Parathyroid adenoma (tissue), 2 donors: ENCODE measurements at regions not wholly inside any gene's neighbourhood (a gene's known extent, or its start where the extent isn't known, plus 50 kb on each side); places are given as distances from the start of the nearest gene placed in this dataset.

Experiments used
- H2AFZ ChIP-seq: fragments of 300-600 bp; sonication (generic); one replicate; pipeline ENCODE4 v1.7.0; 2017; ENCODE audit warnings: antibody characterized with exemption, mild to moderate bottlenecking
- H3K27ac ChIP-seq: fragments of 300-600 bp; sonication (generic); one replicate; pipeline ENCODE4 v1.7.0; 2017
- H3K27me3 ChIP-seq: fragments of 300-600 bp; sonication (generic); one replicate; pipeline ENCODE4 v1.7.0; 2017; ENCODE audit warnings: low read length; ENCODE audit not compliant: control insufficient read depth, insufficient read depth
- H3K36me3 ChIP-seq: fragments of 300-600 bp; sonication (generic); one replicate; pipeline ENCODE4 v1.7.0; 2017; ENCODE audit warnings: low read length; ENCODE audit not compliant: control insufficient read depth, insufficient read depth
- H3K4me1 ChIP-seq: fragments of 300-600 bp; sonication (generic); one replicate; pipeline ENCODE4 v1.7.0; 2017; ENCODE audit warnings: control low read depth
- H3K4me2 ChIP-seq: fragments of 300-600 bp; sonication (generic); one replicate; pipeline ENCODE4 v1.7.0; 2017; ENCODE audit warnings: low read length
- H3K4me3 ChIP-seq: fragments of 300-600 bp; sonication (generic); one replicate; pipeline ENCODE4 v1.7.0; 2017; ENCODE audit warnings: low read depth, low read length
- H3K79me2 ChIP-seq: fragments of 300-600 bp; sonication (generic); one replicate; pipeline ENCODE4 v1.7.0; 2017; ENCODE audit warnings: control low read depth
- H3K9ac ChIP-seq: fragments of 300-600 bp; sonication (generic); one replicate; pipeline ENCODE4 v1.7.0; 2017; ENCODE audit warnings: mild to moderate bottlenecking
- H3K9me3 ChIP-seq: fragments of 300-600 bp; sonication (generic); one replicate; pipeline ENCODE4 v1.7.0; 2017; ENCODE audit warnings: low read length; ENCODE audit not compliant: control insufficient read depth
- CTCF ChIP-seq: fragments of 300-600 bp; sonication (generic); IDR thresholded peaks from one replicate; pipeline ENCODE4 v1.7.0; 2017; ENCODE audit warnings: antibody characterized with exemption, mild to moderate bottlenecking
- donor health status: primary hyperparathyroidism.

DNA sequence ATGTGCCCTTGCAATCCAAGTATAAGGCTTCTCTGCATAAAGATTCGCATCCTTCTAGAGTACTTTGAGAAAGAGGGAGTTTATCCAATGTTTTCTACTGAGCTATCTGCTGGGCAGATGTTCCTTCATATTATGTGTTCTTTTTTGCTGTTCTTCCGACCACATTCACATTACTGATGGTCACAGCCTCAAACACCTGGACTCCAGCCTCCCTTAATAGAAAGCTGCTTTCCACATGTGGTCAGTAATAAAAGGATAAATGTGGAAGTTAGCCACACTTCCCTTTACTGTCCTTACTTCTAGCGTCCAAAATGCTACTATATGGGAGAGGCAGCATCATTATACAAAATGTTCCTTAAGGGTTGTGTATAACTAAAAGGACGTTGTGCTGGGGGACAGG is 116.9 kb downstream of the CD47 start:
- Histone ChIP-seq H3K4me2 (no peak overlapping the region), H3K4me3 (no peak overlapping the region), H3K27me3 (no peaks in the 10 kb centered on the region), H3K9ac (no peak overlapping the region), H3K79me2 (no peaks in the 10 kb centered on the region), H3K36me3 (no peaks in the 10 kb centered on the region), H3K4me1 (no peaks in the 10 kb centered on the region), H2AFZ (no peak overlapping the region), H3K9me3 (no peaks in the 10 kb centered on the region), H3K27ac (no peak overlapping the region)
- TF ChIP-seq CTCF, result no peak

- Histone ChIP-seq H3K36me3 (no peaks in the 10 kb centered on the region), H2AFZ (no peak overlapping the region), H3K9ac (no peak overlapping the region), H3K4me2 (no peak overlapping the region), H3K27me3 (no peaks in the 10 kb centered on the region), H3K9me3 (no peaks in the 10 kb centered on the region), H3K4me3 (no peak overlapping the region), H3K27ac (no peak overlapping the region), H3K79me2 (no peaks in the 10 kb centered on the region), H3K4me1 (no peaks in the 10 kb centered on the region)
- no peak for TF ChIP-seq CTCF
Measured at GRCh38 chr3:107973152-107973551, 117.7 kb downstream of the CD47 start.

- H3K36me3 ChIP-seq, result no peaks in the 10 kb centered on the region
- no peak overlapping the region for H2AFZ ChIP-seq
- H3K4me3 ChIP-seq, result no peak overlapping the region
- TF ChIP-seq CTCF, result no peak
- H3K4me1 ChIP-seq, result no peaks in the 10 kb centered on the region
- H3K9ac ChIP-seq, result no peak overlapping the region
- no peaks in the 10 kb centered on the region for H3K9me3 ChIP-seq
- H3K79me2 ChIP-seq, result no peaks in the 10 kb centered on the region
- no peak overlapping the region for H3K4me2 ChIP-seq
- no peak overlapping the region for H3K27ac ChIP-seq
- no peaks in the 10 kb centered on the region for H3K27me3 ChIP-seq
Measured at GRCh38 chr3:107970993-107971580, 119.7 kb downstream of the CD47 start.

DNA sequence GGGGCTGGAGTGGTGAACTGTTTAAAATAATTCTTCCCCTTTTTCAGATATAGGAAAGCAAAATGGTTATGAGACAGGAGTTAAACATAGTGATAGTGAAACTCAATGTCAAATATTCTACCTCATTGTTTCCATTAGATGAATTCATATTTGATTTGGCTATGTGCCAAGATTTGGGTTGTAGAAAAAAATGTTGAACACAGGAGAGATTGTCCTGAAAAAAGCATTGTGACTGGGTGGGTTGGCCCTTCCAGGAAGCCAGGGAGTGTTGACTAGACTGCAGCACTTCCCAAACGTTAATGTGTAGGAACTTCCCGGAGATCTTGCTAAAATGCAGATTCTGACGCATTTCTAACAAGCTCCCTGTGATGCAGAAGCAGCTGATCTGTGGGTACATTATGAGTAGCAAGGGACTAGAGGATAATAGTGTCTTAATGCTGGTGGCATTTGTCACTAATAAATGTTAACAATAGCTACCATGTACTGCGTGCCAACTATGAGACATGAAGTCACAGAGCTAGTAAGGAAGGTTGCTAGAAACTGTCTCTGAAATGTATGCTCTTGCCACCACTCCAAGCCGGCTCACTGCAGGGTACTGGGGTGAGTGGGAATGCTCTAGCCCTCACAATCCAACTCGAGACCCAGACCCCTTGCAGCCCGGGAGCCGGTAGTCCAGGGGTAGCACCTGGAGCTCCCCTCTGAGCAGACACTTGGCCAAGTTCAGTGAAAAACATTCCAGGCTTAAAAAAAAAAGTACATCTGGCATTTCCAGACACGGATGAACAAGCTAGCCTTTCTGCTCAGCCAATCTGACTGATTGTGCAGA is 120.6 kb downstream of the CD47 start:
- TF ChIP-seq CTCF, result no peak
- H3K36me3 ChIP-seq, result no peaks in the 10 kb centered on the region
- no peaks in the 10 kb centered on the region for H3K4me1 ChIP-seq
- no peak overlapping the region for H3K27ac ChIP-seq
- H3K4me2 ChIP-seq, result no peak overlapping the region
- H2AFZ ChIP-seq, result no peak overlapping the region
- no peaks in the 10 kb centered on the region for H3K9me3 ChIP-seq
- H3K79me2 ChIP-seq, result no peaks in the 10 kb centered on the region
- H3K9ac ChIP-seq, result no peak overlapping the region
- no peaks in the 10 kb centered on the region for H3K27me3 ChIP-seq
- no peak overlapping the region for H3K4me3 ChIP-seq

- Histone ChIP-seq H3K4me1 (no peaks in the 10 kb centered on the region), H3K4me2 (no peak overlapping the region), H3K9me3 (no peaks in the 10 kb centered on the region), H3K36me3 (no peaks in the 10 kb centered on the region), H3K9ac (no peak overlapping the region), H3K4me3 (no peak overlapping the region), H3K27ac (no peak overlapping the region), H2AFZ (no peak overlapping the region), H3K79me2 (no peaks in the 10 kb centered on the region), H3K27me3 (no peaks in the 10 kb centered on the region)
- no peak for TF ChIP-seq CTCF
Measured at GRCh38 chr3:107969525-107969924, 121.3 kb downstream of the CD47 start.
